DOHH2 (cell line): ENCODE measurements at regions not wholly inside any gene's neighbourhood (a gene's known extent, or its start where the extent isn't known, plus 50 kb on each side); places are given as distances from the start of the nearest gene placed in this dataset.

Source experiments
- H3F3A ChIP-seq: fragments of 200-600 bp; sonication (generic), shearing (Covaris generic); 2 replicates; pipeline ENCODE4 v1.6.0; 2016; ENCODE audit warnings: antibody characterized with exemption, mild to moderate bottlenecking; ENCODE audit not compliant: control insufficient read depth, insufficient read depth
- H3K27ac ChIP-seq: fragments of 200-600 bp; sonication (generic); 2 replicates; pipeline ENCODE4 v1.5.1; 2014; ENCODE audit warnings: low read depth, mild to moderate bottlenecking, low read length, moderate library complexity
- H3K27me3 ChIP-seq: fragments of 200-600 bp; sonication (generic); 2 replicates; pipeline ENCODE4 v1.6.1; 2014; ENCODE audit warnings: mild to moderate bottlenecking, low read length, mixed read lengths; ENCODE audit not compliant: control insufficient read depth
- H3K36me3 ChIP-seq: fragments of 200-600 bp; sonication (generic); 2 replicates; pipeline ENCODE4 v1.6.1; 2014; ENCODE audit warnings: mild to moderate bottlenecking, low read length, moderate library complexity, mixed read lengths; ENCODE audit not compliant: control insufficient read depth
- H3K4me1 ChIP-seq: fragments of 200-600 bp; sonication (generic); 2 replicates; pipeline ENCODE4 v1.6.1; 2014; ENCODE audit warnings: mild to moderate bottlenecking, low read length, mixed read lengths; ENCODE audit not compliant: control insufficient read depth
- H3K4me2 ChIP-seq: fragments of 200-600 bp; sonication (generic); 2 replicates; pipeline ENCODE4 v1.6.0; 2014; ENCODE audit warnings: mild to moderate bottlenecking, low read length, moderate library complexity
- H3K4me3 ChIP-seq: fragments of 200-600 bp; sonication (generic); 2 replicates; pipeline ENCODE4 v1.5.1; 2014; ENCODE audit warnings: mild to moderate bottlenecking, low read length, mixed read lengths
- H3K79me2 ChIP-seq: fragments of 200-600 bp; sonication (generic); 2 replicates; pipeline ENCODE4 v1.6.1; 2014; ENCODE audit warnings: mild to moderate bottlenecking, low read length, mixed read lengths; ENCODE audit not compliant: control insufficient read depth
- H3K9me2 ChIP-seq: fragments of 200-600 bp; sonication (generic); replicated peaks from 2 replicates; pipeline ENCODE4 v1.6.1; 2014; ENCODE audit warnings: mild to moderate bottlenecking, low read length, mixed read lengths; ENCODE audit not compliant: control insufficient read depth
- H3K9me3 ChIP-seq: fragments of 200-600 bp; sonication (generic); 2 replicates; pipeline ENCODE4 v1.6.1; 2014; ENCODE audit warnings: antibody characterized with exemption, low read length, mixed read lengths; ENCODE audit not compliant: control insufficient read depth, insufficient read depth
- H4K20me1 ChIP-seq: fragments of 200-600 bp; sonication (generic); 2 replicates; pipeline ENCODE4 v1.6.0; 2014; ENCODE audit warnings: low read depth, mild to moderate bottlenecking, antibody characterized with exemption, low read length, moderate library complexity; ENCODE audit not compliant: control insufficient read depth, insufficient read depth
- CTCF ChIP-seq: fragments of 200-600 bp; sonication (generic); IDR thresholded peaks from one replicate; pipeline ENCODE4 v1.5.1; 2014; ENCODE audit warnings: antibody characterized with exemption, mild to moderate bottlenecking, low read depth, low read length; ENCODE audit not compliant: poor library complexity, severe bottlenecking
- EZH2phosphoT487 ChIP-seq: fragments of 200-600 bp; sonication (generic); IDR thresholded peaks from 2 replicates; pipeline ENCODE4 v1.6.1; 2017; ENCODE audit warnings: borderline replicate concordance, mild to moderate bottlenecking, antibody characterized with exemption, low read length, moderate library complexity, mixed read lengths

DNA sequence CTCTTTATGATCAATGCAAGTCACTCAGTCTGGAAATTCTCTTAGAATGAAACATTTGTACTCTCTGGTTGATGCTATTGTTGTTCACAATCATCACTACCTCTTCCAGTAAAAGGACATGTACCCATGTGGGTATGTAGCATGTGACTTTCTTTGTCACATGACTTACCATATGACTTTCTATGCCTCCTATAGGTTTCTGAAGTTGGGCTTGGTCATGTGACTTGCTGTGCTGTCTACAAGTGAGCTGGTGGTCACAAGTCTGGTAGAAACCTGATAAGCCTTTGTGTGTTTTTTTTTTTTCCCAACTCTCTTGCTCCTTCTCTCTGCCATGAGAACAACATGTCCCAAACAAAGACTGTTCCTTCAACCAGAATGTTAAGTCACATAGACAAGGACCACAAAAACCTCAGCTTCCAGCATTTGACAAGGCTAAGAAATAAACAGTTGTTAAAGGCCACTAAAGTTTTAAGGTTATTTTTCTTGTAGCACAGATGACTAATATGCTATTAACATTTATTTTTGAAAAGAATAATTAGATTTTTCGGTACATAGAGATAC lies 379.2 kb upstream of the SLC35B3 start:
- Histone ChIP-seq H3K4me1 (no peaks in the 10 kb centered on the region), H3K79me2 (no peaks in the 10 kb centered on the region), H3K27me3 (no peaks in the 10 kb centered on the region), H3K36me3 (no peaks in the 10 kb centered on the region), H3K4me2 (no peak overlapping the region), H3K9me3 (no peaks in the 10 kb centered on the region), H3F3A (no peaks in the 10 kb centered on the region), H3K4me3 (no peak overlapping the region), H4K20me1 (no peaks in the 10 kb centered on the region), H3K9me2 (no peaks in the 10 kb centered on the region), H3K27ac (no peak overlapping the region)
- no peak for TF ChIP-seq CTCF
- no peak for TF ChIP-seq EZH2phosphoT487

DNA sequence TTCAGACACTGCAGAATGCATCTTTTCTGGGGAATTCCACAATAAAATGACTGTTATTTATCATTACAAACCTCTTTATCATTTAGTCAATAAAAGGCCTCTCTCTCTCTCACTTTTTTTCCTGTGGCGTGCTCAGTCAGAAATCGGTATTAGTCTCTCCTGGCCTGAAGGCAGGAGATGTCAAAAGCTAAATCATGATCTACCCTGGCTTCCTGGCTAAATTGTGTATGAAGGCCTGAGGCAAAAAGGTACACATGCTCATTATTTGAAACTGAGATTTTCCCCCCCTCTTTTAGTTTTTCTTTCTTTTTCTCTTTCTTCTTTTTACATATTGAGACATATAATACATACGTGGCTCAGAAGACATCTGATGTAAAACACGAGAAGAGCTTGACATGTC lies 375.0 kb upstream of the SLC35B3 start:
- no peaks in the 10 kb centered on the region for H3K9me3 ChIP-seq
- no peaks in the 10 kb centered on the region for H3F3A ChIP-seq
- no peak overlapping the region for H3K4me2 ChIP-seq
- no peaks in the 10 kb centered on the region for H3K79me2 ChIP-seq
- H3K9me2 ChIP-seq: no peaks in the 10 kb centered on the region
- no peaks in the 10 kb centered on the region for H4K20me1 ChIP-seq
- no peak overlapping the region for H3K4me3 ChIP-seq
- no peak overlapping the region for H3K27ac ChIP-seq
- no peaks in the 10 kb centered on the region for H3K27me3 ChIP-seq
- H3K36me3 ChIP-seq: no peaks in the 10 kb centered on the region
- H3K4me1 ChIP-seq: no peaks in the 10 kb centered on the region
- TF ChIP-seq CTCF: no peak
- TF ChIP-seq EZH2phosphoT487: no peak

GRCh38 chr6:8809662-8810061 lies 374.3 kb upstream of the SLC35B3 start:
- H3K4me1 ChIP-seq: no peaks in the 10 kb centered on the region
- no peaks in the 10 kb centered on the region for H4K20me1 ChIP-seq
- TF ChIP-seq EZH2phosphoT487: no peak
- no peak for TF ChIP-seq CTCF
- no peak overlapping the region for H3K4me2 ChIP-seq
- no peaks in the 10 kb centered on the region for H3K27me3 ChIP-seq
- no peak overlapping the region for H3K27ac ChIP-seq
- H3K9me2 ChIP-seq: no peaks in the 10 kb centered on the region
- H3K4me3 ChIP-seq: no peak overlapping the region
- H3K79me2 ChIP-seq: no peaks in the 10 kb centered on the region
- H3F3A ChIP-seq: no peaks in the 10 kb centered on the region
- no peaks in the 10 kb centered on the region for H3K9me3 ChIP-seq
- H3K36me3 ChIP-seq: no peaks in the 10 kb centered on the region
